GM23248 (cell line): ENCODE measurements at regions not wholly inside any gene's neighbourhood (a gene's known extent, or its start where the extent isn't known, plus 50 kb on each side); places are given as distances from the start of the nearest gene placed in this dataset.
A peak's percentile ranks its signal among the peaks of the same experiment; 100 is the strongest.

ENCODE experiments used
- DNase-seq: peaks from one replicate; pipeline ENCODE4 v3.0.0-alpha.2; 2015
- H2AFZ ChIP-seq: fragments of 200-600 bp; sonication (generic); 2 replicates; pipeline ENCODE4 v1.6.1; 2016; ENCODE audit warnings: antibody characterized with exemption
- H3F3A ChIP-seq: fragments of 200-600 bp; sonication (generic); 2 replicates; pipeline ENCODE4 v1.6.1; 2016; ENCODE audit warnings: mild to moderate bottlenecking, antibody characterized with exemption, mixed run types; ENCODE audit not compliant: insufficient read depth
- H3K27ac ChIP-seq: fragments of 200-600 bp; sonication (generic); 2 replicates; pipeline ENCODE4 v1.5.1; 2016; ENCODE audit warnings: mild to moderate bottlenecking
- H3K27me3 ChIP-seq: fragments of 200-600 bp; sonication (generic); replicated peaks from 2 replicates; pipeline ENCODE4 v1.6.1; 2016; ENCODE audit warnings: mild to moderate bottlenecking; ENCODE audit not compliant: insufficient read depth
- H3K36me3 ChIP-seq: fragments of 200-600 bp; sonication (generic); 2 replicates; pipeline ENCODE4 v1.6.1; 2016; ENCODE audit warnings: low read depth, mild to moderate bottlenecking
- H3K4me1 ChIP-seq: fragments of 200-600 bp; sonication (generic); 2 replicates; pipeline ENCODE4 v1.6.1; 2016; ENCODE audit warnings: mild to moderate bottlenecking; ENCODE audit not compliant: insufficient read depth
- H3K4me2 ChIP-seq: fragments of 200-600 bp; sonication (generic); one replicate; pipeline ENCODE4 v1.6.1; 2016; ENCODE audit warnings: mild to moderate bottlenecking; ENCODE audit not compliant: unreplicated experiment
- H3K4me3 ChIP-seq: fragments of 200-600 bp; sonication (generic); 2 replicates; pipeline ENCODE4 v1.5.1; 2016; ENCODE audit warnings: mild to moderate bottlenecking
- H3K79me2 ChIP-seq: fragments of 200-600 bp; sonication (generic); 2 replicates; pipeline ENCODE4 v1.6.1; 2016; ENCODE audit warnings: mild to moderate bottlenecking; ENCODE audit not compliant: insufficient read depth
- H3K9ac ChIP-seq: fragments of 200-600 bp; sonication (generic); 2 replicates; pipeline ENCODE4 v1.6.1; 2016; ENCODE audit warnings: mild to moderate bottlenecking
- H3K9me2 ChIP-seq: fragments of 200-600 bp; sonication (generic); 2 replicates; pipeline ENCODE4 v1.6.1; 2016; ENCODE audit warnings: mixed run types, mild to moderate bottlenecking, moderate library complexity; ENCODE audit not compliant: insufficient read depth
- H3K9me3 ChIP-seq: fragments of 200-600 bp; sonication (generic); one replicate; pipeline ENCODE4 v1.6.1; 2017; ENCODE audit warnings: low read depth
- H4K20me1 ChIP-seq: fragments of 200-600 bp; sonication (generic); 2 replicates; pipeline ENCODE4 v1.6.0; 2016; ENCODE audit not compliant: insufficient read depth
- EZH2 ChIP-seq: fragments of 200-600 bp; sonication (generic); IDR thresholded peaks from 2 replicates; pipeline ENCODE4 v1.6.1; 2018; ENCODE audit warnings: antibody characterized with exemption, mild to moderate bottlenecking; ENCODE audit not compliant: insufficient read depth, poor library complexity, severe bottlenecking
- EZH2phosphoT487 ChIP-seq: fragments of 200-600 bp; sonication (generic); IDR thresholded peaks from 2 replicates; pipeline ENCODE4 v1.6.1; 2018; ENCODE audit warnings: antibody characterized with exemption, moderate library complexity, mild to moderate bottlenecking, low read depth; ENCODE audit not compliant: insufficient read depth
- WGBS, 2 experiments: methylation state at CpG; one replicate each; pipeline ENCODE4 v1.1.6; 2015 to 2017; ENCODE audit warnings: low lambda C conversion rate in 2 of 2, low coverage in 1 of 2; ENCODE audit errors: missing lambda C conversion rate in 2 of 2; 5-methylcytosine and 5-hydroxymethylcytosine counted together
- in situ Hi-C: fragments of 300-500 bp; cut with MboI; formaldehyde crosslinking; loops from 2 replicates; pipeline ENCODE4 v1.15.0; 2020

- no peak overlapping the region for H3K4me3 ChIP-seq
- no peak for TF ChIP-seq EZH2
- TF ChIP-seq EZH2phosphoT487: no peak
- no peaks in the 10 kb centered on the region for H3K36me3 ChIP-seq
- H3K79me2 ChIP-seq: no peaks in the 10 kb centered on the region
- H3K9me3 ChIP-seq: no peaks in the 10 kb centered on the region
- no peak overlapping the region for H3K4me2 ChIP-seq
- no peak overlapping the region for H3K9ac ChIP-seq
- no peaks in the 10 kb centered on the region for H3F3A ChIP-seq
- no peaks in the 10 kb centered on the region for H3K27me3 ChIP-seq
- H3K4me1 ChIP-seq: no peaks in the 10 kb centered on the region
- DNase-seq: no peak
- no peaks in the 10 kb centered on the region for H3K9me2 ChIP-seq
- H2AFZ ChIP-seq: no peak overlapping the region
- H3K27ac ChIP-seq: no peak overlapping the region
- in situ Hi-C loops: no loop called here
- 80 to 84% methylated on average over 5 of the region's 5 CpGs for WGBS, 2 experiments
- no peaks in the 10 kb centered on the region for H4K20me1 ChIP-seq
These were observed 357.4 kb upstream of the SGCD start for GRCh38 chr5:155969537-155969936.

- no peak for DNase-seq
- H3K9me3 ChIP-seq: no peaks in the 10 kb centered on the region
- no peaks in the 10 kb centered on the region for H3K79me2 ChIP-seq
- H3K9ac ChIP-seq: no peak overlapping the region
- H4K20me1 ChIP-seq: no peaks in the 10 kb centered on the region
- H3K36me3 ChIP-seq: no peaks in the 10 kb centered on the region
- H3K4me1 ChIP-seq: no peaks in the 10 kb centered on the region
- no peak overlapping the region for H2AFZ ChIP-seq
- no peak for TF ChIP-seq EZH2phosphoT487
- no peak for TF ChIP-seq EZH2
- H3K9me2 ChIP-seq: no peaks in the 10 kb centered on the region
- WGBS, 2 experiments: 72 to 78% methylated on average over 2 of the region's 2 CpGs
- no peaks in the 10 kb centered on the region for H3F3A ChIP-seq
- no peaks in the 10 kb centered on the region for H3K27me3 ChIP-seq
- in situ Hi-C loops: no loop called here
- H3K4me3 ChIP-seq: no peak overlapping the region
- no peak overlapping the region for H3K27ac ChIP-seq
- no peak overlapping the region for H3K4me2 ChIP-seq
These were observed 352.6 kb upstream of the SGCD start for GRCh38 chr5:155974369-155974768.

- Histone ChIP-seq H3K4me2 (no peak overlapping the region), H3K4me1 (no peaks in the 10 kb centered on the region), H3K9ac (no peak overlapping the region), H4K20me1 (no peaks in the 10 kb centered on the region), H3K4me3 (no peak overlapping the region), H3K9me3 (no peaks in the 10 kb centered on the region), H3K27ac (no peak overlapping the region), H3K36me3 (no peaks in the 10 kb centered on the region), H3F3A (0 out of 2 replicates have a peak, but pooled peaks cover 3% of the 10 kb centered on the region), H3K27me3 (no peaks in the 10 kb centered on the region), H2AFZ (no peak overlapping the region), H3K79me2 (no peaks in the 10 kb centered on the region), H3K9me2 (no peaks in the 10 kb centered on the region)
- DNase-seq: peak; percentile 24
- 32 to 39% methylated on average over 3 of the region's 3 CpGs for WGBS, 2 experiments
- TF ChIP-seq EZH2phosphoT487 (no peak), EZH2 (no peak)
- in situ Hi-C loops: no loop called here
These were observed 348.1 kb upstream of the SGCD start for GRCh38 chr5:155978850-155979249.

- H3K79me2 ChIP-seq: no peaks in the 10 kb centered on the region
- H3K9ac ChIP-seq: no peak overlapping the region
- peak; percentile 9 for DNase-seq
- H3K4me2 ChIP-seq: peak overlapping the region; percentile 48
- 0 out of 2 replicates have a peak overlapping the region, but pooled peaks have one; percentile 18 for H2AFZ ChIP-seq
- no peak overlapping the region for H3K4me3 ChIP-seq
- 0 out of 2 replicates have a peak, but pooled peaks cover 6% of the 10 kb centered on the region for H3F3A ChIP-seq
- H3K9me3 ChIP-seq: no peaks in the 10 kb centered on the region
- in situ Hi-C loops: no loop called here
- TF ChIP-seq EZH2 (no peak), EZH2phosphoT487 (no peak)
- WGBS, 2 experiments: 49 to 53% methylated on average over 3 of the region's 3 CpGs
- H4K20me1 ChIP-seq: no peaks in the 10 kb centered on the region
- H3K4me1 ChIP-seq: no peaks in the 10 kb centered on the region; the same call in 1 of the 2 replicates
- H3K9me2 ChIP-seq: no peaks in the 10 kb centered on the region
- H3K27me3 ChIP-seq: no peaks in the 10 kb centered on the region
- no peak overlapping the region for H3K27ac ChIP-seq
- H3K36me3 ChIP-seq: no peaks in the 10 kb centered on the region
These were observed 344.6 kb upstream of the SGCD start for GRCh38 chr5:155982354-155982753.

GRCh38 chr5:155983954-155984353, 343.0 kb upstream of the SGCD start:
- DNase-seq: peak; percentile 62
- no peaks in the 10 kb centered on the region for H3K36me3 ChIP-seq
- H3K79me2 ChIP-seq: no peaks in the 10 kb centered on the region
- H2AFZ ChIP-seq: no peak overlapping the region
- in situ Hi-C loops: no loop called here
- TF ChIP-seq EZH2 (no peak), EZH2phosphoT487 (no peak)
- no peak overlapping the region for H3K9ac ChIP-seq
- no peaks in the 10 kb centered on the region for H3K9me3 ChIP-seq
- no peaks in the 10 kb centered on the region for H3K9me2 ChIP-seq
- H3K27ac ChIP-seq: no peak overlapping the region
- no peak overlapping the region for H3K4me3 ChIP-seq
- no peaks in the 10 kb centered on the region; the same call in 1 of the 2 replicates for H3K4me1 ChIP-seq
- 0 out of 2 replicates have a peak, but pooled peaks cover 6% of the 10 kb centered on the region for H3F3A ChIP-seq
- no peaks in the 10 kb centered on the region for H4K20me1 ChIP-seq
- no peaks in the 10 kb centered on the region for H3K27me3 ChIP-seq
- no peak overlapping the region for H3K4me2 ChIP-seq
- 48 to 64% methylated on average over 3 of the region's 3 CpGs for WGBS, 2 experiments
